ENCODE measurements at regions not wholly inside any gene's neighbourhood (a gene's known extent, or its start where the extent isn't known, plus 50 kb on each side); places are given as distances from the start of the nearest gene placed in this dataset.

DNA sequence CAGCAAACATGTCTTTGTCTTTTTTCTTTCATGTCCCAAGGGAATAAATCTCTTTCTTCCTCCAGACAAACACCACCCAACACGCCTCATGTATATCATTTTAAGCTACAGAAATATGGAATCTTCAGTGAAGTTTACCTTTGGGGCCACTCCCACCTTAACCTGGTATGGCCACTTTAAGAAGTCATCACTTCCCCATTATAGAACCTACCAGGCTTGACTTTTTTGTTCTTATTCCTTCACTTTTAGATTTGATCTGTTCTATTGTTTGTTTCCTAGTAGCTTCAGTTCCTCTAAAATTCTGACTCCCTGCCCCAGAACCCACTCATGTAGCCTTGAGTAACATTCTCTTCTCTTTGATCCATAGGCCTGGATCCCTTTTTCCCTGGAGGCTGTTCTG is 226.3 kb downstream of the HLX start:
- TF ChIP-seq, protein P1, sequence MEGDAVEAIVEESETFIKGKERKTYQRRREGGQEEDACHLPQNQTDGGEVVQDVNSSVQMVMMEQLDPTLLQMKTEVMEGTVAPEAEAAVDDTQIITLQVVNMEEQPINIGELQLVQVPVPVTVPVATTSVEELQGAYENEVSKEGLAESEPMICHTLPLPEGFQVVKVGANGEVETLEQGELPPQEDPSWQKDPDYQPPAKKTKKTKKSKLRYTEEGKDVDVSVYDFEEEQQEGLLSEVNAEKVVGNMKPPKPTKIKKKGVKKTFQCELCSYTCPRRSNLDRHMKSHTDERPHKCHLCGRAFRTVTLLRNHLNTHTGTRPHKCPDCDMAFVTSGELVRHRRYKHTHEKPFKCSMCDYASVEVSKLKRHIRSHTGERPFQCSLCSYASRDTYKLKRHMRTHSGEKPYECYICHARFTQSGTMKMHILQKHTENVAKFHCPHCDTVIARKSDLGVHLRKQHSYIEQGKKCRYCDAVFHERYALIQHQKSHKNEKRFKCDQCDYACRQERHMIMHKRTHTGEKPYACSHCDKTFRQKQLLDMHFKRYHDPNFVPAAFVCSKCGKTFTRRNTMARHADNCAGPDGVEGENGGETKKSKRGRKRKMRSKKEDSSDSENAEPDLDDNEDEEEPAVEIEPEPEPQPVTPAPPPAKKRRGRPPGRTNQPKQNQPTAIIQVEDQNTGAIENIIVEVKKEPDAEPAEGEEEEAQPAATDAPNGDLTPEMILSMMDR (conservative IDR thresholded peaks at IDR 0.05), result no peak
- no peak for TF ChIP-seq ZFX (IDR thresholded peaks at IDR 0.05)
